ENCODE measurements at regions not wholly inside any gene's neighbourhood (a gene's known extent, or its start where the extent isn't known, plus 50 kb on each side); places are given as distances from the start of the nearest gene placed in this dataset.

DNA sequence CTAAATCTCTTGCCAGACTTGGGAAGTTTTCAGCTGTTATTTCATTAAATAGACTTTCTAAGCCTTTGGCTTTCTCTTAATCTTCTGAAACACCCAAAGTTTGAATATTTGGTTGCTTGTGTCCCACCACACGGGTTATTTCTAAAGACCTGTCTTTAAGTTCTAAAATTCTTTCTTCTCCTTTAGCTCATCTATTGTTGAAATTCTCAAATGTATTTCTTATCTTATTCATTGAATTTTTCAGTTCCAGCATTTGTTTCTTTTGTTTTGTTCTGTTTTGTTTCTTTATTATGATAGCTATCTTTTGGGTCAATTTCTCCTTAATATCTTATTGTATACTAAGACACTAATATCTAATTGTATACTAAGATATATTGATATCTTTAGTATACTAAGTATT, 97.0 kb downstream of the ARRDC4 start:
- TF ChIP-seq, protein P1, sequence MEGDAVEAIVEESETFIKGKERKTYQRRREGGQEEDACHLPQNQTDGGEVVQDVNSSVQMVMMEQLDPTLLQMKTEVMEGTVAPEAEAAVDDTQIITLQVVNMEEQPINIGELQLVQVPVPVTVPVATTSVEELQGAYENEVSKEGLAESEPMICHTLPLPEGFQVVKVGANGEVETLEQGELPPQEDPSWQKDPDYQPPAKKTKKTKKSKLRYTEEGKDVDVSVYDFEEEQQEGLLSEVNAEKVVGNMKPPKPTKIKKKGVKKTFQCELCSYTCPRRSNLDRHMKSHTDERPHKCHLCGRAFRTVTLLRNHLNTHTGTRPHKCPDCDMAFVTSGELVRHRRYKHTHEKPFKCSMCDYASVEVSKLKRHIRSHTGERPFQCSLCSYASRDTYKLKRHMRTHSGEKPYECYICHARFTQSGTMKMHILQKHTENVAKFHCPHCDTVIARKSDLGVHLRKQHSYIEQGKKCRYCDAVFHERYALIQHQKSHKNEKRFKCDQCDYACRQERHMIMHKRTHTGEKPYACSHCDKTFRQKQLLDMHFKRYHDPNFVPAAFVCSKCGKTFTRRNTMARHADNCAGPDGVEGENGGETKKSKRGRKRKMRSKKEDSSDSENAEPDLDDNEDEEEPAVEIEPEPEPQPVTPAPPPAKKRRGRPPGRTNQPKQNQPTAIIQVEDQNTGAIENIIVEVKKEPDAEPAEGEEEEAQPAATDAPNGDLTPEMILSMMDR (IDR thresholded peaks at IDR 0.05; ENCODE audit: extremely low read depth, low read depth, low read length), result no peak

DNA sequence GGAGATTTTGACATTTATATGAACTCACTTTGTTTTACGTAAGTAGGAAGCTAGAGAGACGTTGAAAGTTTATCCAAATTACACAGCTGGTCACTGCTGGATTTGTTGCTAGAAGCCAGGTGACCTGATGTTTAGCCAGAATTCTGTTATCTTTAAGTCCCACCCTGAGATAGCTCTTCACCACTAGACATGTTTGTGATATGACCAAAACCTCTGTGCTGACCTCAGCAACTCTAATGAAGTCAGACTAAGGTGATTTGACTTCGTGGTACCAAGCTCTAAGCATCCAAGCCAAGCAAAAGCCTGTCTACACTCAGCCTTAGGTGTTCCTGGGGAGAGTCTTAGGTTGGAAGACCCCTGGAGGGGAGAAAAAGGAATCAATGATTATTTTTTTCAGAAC, 102.4 kb downstream of the ARRDC4 start:
- Histone ChIP-seq H4K20me1 (ENCODE audit: insufficient read depth, low read length) (no peaks in the 10 kb centered on the region), H3K27me3 (ENCODE audit: insufficient read depth, low read length) (no peaks in the 10 kb centered on the region), H3K4me1 (ENCODE audit: insufficient read depth, low read length) (no peaks in the 10 kb centered on the region), H3K36me3 (ENCODE audit: insufficient read depth, low read length) (no peaks in the 10 kb centered on the region), H2AFZ (ENCODE audit: low read length) (no peak overlapping the region), H3K27ac (ENCODE audit: low read depth, low read length) (no peak overlapping the region), H3K9me3 (ENCODE audit: low read depth, low read length) (no peaks in the 10 kb centered on the region), H3K4me3 (ENCODE audit: insufficient read depth, low read length) (no peak overlapping the region), H3K4me2 (ENCODE audit: insufficient read depth, low read length) (no peak overlapping the region), H3K79me2 (ENCODE audit: insufficient read depth, low read length) (no peaks in the 10 kb centered on the region)
- TF ChIP-seq, protein P1 (IDR thresholded peaks at IDR 0.05; ENCODE audit: extremely low read depth, low read depth, low read length), result no peak
- DNase-seq (ENCODE audit: insufficient read length, low spot score, missing footprints), result no peak

More for the DNA sequence above, 97.0 kb downstream of the ARRDC4 start:
- Histone ChIP-seq H4K20me1 (ENCODE audit: insufficient read depth, low read length) (no peaks in the 10 kb centered on the region), H3K36me3 (ENCODE audit: insufficient read depth, low read length) (no peaks in the 10 kb centered on the region), H2AFZ (ENCODE audit: low read length) (no peak overlapping the region), H3K9me3 (ENCODE audit: low read depth, low read length) (no peaks in the 10 kb centered on the region), H3K27me3 (ENCODE audit: insufficient read depth, low read length) (no peaks in the 10 kb centered on the region), H3K4me3 (ENCODE audit: insufficient read depth, low read length) (no peak overlapping the region), H3K4me2 (ENCODE audit: insufficient read depth, low read length) (no peak overlapping the region), H3K4me1 (ENCODE audit: insufficient read depth, low read length) (no peaks in the 10 kb centered on the region), H3K79me2 (ENCODE audit: insufficient read depth, low read length) (no peaks in the 10 kb centered on the region), H3K27ac (ENCODE audit: low read depth, low read length) (no peak overlapping the region)
- DNase-seq (ENCODE audit: insufficient read length, low spot score, missing footprints), result no peak

DNA sequence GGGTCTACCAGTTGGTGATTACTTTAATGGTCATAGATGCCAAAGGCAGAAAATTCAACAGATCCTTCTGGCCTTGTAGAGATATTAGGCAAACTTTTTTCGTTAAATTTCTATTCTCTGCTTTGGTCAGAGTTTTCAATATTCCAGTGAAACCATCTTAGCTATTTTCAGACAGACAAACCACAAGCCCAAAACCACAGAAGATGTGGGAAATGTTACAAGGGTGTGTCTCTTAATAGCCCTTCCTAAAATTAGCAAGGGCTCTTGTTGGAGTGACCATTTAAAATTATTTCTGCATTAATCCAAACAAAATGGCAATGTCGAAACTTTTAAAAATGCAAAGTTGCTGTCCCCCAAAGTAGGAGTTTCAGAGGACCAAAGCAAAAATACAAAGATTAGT, 102.8 kb downstream of the ARRDC4 start:
- DNase-seq (ENCODE audit: insufficient read length, low spot score, missing footprints), result no peak
- no peaks in the 10 kb centered on the region for H3K9me3 ChIP-seq (ENCODE audit: low read depth, low read length)
- no peak overlapping the region for H2AFZ ChIP-seq (ENCODE audit: low read length)
- H3K4me1 ChIP-seq (ENCODE audit: insufficient read depth, low read length), result no peaks in the 10 kb centered on the region
- H3K4me2 ChIP-seq (ENCODE audit: insufficient read depth, low read length), result no peak overlapping the region
- H3K36me3 ChIP-seq (ENCODE audit: insufficient read depth, low read length), result no peaks in the 10 kb centered on the region
- no peaks in the 10 kb centered on the region for H3K79me2 ChIP-seq (ENCODE audit: insufficient read depth, low read length)
- no peak overlapping the region for H3K4me3 ChIP-seq (ENCODE audit: insufficient read depth, low read length)
- H4K20me1 ChIP-seq (ENCODE audit: insufficient read depth, low read length), result no peaks in the 10 kb centered on the region
- H3K27ac ChIP-seq (ENCODE audit: low read depth, low read length), result no peak overlapping the region
- TF ChIP-seq, protein P1 (IDR thresholded peaks at IDR 0.05; ENCODE audit: extremely low read depth, low read depth, low read length), result no peak
- no peaks in the 10 kb centered on the region for H3K27me3 ChIP-seq (ENCODE audit: insufficient read depth, low read length)

DNA sequence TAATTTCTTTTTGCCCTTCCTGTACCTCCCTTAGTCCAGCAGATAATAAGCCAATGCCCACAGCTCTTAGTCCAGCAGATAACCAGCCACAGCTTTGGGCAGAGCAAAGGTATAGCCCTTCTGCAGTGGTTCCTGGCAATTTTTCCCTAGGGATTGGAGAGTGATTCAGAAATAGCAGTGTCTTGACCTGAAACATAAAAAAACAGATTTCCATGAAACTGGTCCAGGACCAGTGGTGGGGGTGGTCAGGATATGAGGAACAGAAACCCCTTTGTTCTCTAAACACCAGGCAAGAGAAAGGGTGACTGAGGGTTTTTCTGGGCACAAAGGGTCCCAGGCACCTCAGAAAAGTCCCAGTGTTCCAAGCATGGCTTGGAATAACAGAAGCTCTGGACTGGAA, 103.4 kb downstream of the ARRDC4 start:
- no peaks in the 10 kb centered on the region for H3K79me2 ChIP-seq (ENCODE audit: insufficient read depth, low read length)
- H3K9me3 ChIP-seq (ENCODE audit: low read depth, low read length), result no peaks in the 10 kb centered on the region
- no peaks in the 10 kb centered on the region for H3K4me1 ChIP-seq (ENCODE audit: insufficient read depth, low read length)
- H3K27ac ChIP-seq (ENCODE audit: low read depth, low read length), result no peak overlapping the region
- no peak overlapping the region for H2AFZ ChIP-seq (ENCODE audit: low read length)
- TF ChIP-seq, protein P1 (IDR thresholded peaks at IDR 0.05; ENCODE audit: extremely low read depth, low read depth, low read length), result no peak
- no peaks in the 10 kb centered on the region for H4K20me1 ChIP-seq (ENCODE audit: insufficient read depth, low read length)
- H3K36me3 ChIP-seq (ENCODE audit: insufficient read depth, low read length), result no peaks in the 10 kb centered on the region
- no peak for DNase-seq (ENCODE audit: insufficient read length, low spot score, missing footprints)
- H3K4me2 ChIP-seq (ENCODE audit: insufficient read depth, low read length), result no peak overlapping the region
- H3K27me3 ChIP-seq (ENCODE audit: insufficient read depth, low read length), result no peaks in the 10 kb centered on the region
- H3K4me3 ChIP-seq (ENCODE audit: insufficient read depth, low read length), result no peak overlapping the region

Data from osteoblast (primary cell).